ENCODE measurements at regions not wholly inside any gene's neighbourhood (a gene's known extent, or its start where the extent isn't known, plus 50 kb on each side); places are given as distances from the start of the nearest gene placed in this dataset.

DNA sequence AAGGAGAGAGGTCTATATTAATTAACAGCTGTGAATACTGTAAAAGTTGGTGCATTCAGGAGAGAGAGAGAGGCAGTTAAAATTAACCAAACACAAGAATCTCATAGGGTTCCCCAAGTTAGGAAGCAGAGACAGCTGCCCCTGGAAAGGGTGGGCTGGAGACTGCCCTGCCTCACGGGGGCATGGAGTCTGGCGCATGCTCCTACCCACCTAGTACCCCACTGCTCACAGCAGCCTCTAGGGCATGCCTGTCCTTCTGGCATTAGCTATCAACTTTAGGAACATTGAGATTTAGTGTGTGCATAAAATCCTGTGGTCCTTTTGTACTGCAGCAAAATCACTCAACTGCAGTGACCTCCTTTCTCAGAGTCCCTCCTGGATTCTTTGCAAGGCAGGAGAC lies 710.1 kb downstream of the SORCS3 start:
- H3K4me1 ChIP-seq, result no peaks in the 10 kb centered on the region
- TF ChIP-seq CTCF (IDR thresholded peaks at IDR 0.05), result no peak
- H3K27ac ChIP-seq, result no peak overlapping the region
- ATAC-seq (no peak), DNase-seq (no peak)
- intact Hi-C loops (cut with DNase I), result no loop called here
- WGBS, 3 donors, result 76 to 83% (median 82%) methylated on average over 2 of the region's 2 CpGs
- H3K36me3 ChIP-seq (ENCODE audit: insufficient read depth in 1 of 2, low read depth in 1 of 2), result no peaks in the 10 kb centered on the region
- no peak overlapping the region for H3K4me3 ChIP-seq
- H3K9me3 ChIP-seq, result no peaks in the 10 kb centered on the region
- H3K27me3 ChIP-seq (ENCODE audit: insufficient read depth in 3 of 3, low read length in 2 of 3), result no peaks in the 10 kb centered on the region

GRCh38 chr10:105347487-105347886 lies 706.4 kb downstream of the SORCS3 start:
- DNase-seq (no peak), ATAC-seq (no peak)
- Histone ChIP-seq H3K4me3 (no peak overlapping the region), H3K27ac (no peak overlapping the region), H3K27me3 (ENCODE audit: insufficient read depth in 3 of 3, low read length in 2 of 3) (no peaks in the 10 kb centered on the region), H3K9me3 (no peaks in the 10 kb centered on the region), H3K4me1 (no peaks in the 10 kb centered on the region), H3K36me3 (ENCODE audit: insufficient read depth in 1 of 2, low read depth in 1 of 2) (no peaks in the 10 kb centered on the region)
- WGBS, 3 donors, result 77 to 82% (median 81%) methylated on average over 2 of the region's 2 CpGs
- intact Hi-C loops (cut with DNase I), result no loop called here
- no peak for TF ChIP-seq CTCF (IDR thresholded peaks at IDR 0.05)

DNA sequence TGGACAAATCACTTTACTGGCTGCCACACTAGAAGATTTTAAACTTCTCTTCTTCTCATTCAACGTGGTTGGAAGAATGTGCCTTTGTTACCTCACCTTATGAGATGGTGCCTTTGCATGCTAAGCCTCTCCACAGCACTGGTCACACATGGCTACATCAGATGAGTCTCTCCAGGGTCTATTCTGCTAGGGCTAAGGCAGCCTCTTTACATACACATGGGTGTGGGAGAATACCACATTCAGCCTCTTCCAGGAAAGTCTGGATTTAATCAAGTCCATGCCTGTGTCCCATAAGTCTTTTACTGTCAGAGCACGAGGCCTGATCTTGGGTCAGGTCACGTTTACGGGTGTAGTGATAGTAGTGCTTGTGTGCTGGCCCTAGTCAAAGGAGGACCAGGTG lies 701.5 kb downstream of the SORCS3 start:
- H3K36me3 ChIP-seq (ENCODE audit: insufficient read depth in 1 of 2, low read depth in 1 of 2), result no peaks in the 10 kb centered on the region
- TF ChIP-seq CTCF (IDR thresholded peaks at IDR 0.05), result no peak
- no peak overlapping the region for H3K27ac ChIP-seq
- H3K27me3 ChIP-seq (ENCODE audit: insufficient read depth in 3 of 3, low read length in 2 of 3), result no peaks in the 10 kb centered on the region
- H3K4me1 ChIP-seq, result no peaks in the 10 kb centered on the region
- ATAC-seq (no peak), DNase-seq (no peak)
- no peak overlapping the region for H3K4me3 ChIP-seq
- WGBS, 3 donors, result 38 to 44% (median 41%) methylated on average over 4 of the region's 4 CpGs
- intact Hi-C loops (cut with DNase I), result no loop called here
- no peaks in the 10 kb centered on the region for H3K9me3 ChIP-seq

- TF ChIP-seq CTCF (IDR thresholded peaks at IDR 0.05), result no peak
- intact Hi-C loops (cut with DNase I), result no loop called here
Measured at GRCh38 chr10:105339669-105340068, 698.6 kb downstream of the SORCS3 start.

DNA sequence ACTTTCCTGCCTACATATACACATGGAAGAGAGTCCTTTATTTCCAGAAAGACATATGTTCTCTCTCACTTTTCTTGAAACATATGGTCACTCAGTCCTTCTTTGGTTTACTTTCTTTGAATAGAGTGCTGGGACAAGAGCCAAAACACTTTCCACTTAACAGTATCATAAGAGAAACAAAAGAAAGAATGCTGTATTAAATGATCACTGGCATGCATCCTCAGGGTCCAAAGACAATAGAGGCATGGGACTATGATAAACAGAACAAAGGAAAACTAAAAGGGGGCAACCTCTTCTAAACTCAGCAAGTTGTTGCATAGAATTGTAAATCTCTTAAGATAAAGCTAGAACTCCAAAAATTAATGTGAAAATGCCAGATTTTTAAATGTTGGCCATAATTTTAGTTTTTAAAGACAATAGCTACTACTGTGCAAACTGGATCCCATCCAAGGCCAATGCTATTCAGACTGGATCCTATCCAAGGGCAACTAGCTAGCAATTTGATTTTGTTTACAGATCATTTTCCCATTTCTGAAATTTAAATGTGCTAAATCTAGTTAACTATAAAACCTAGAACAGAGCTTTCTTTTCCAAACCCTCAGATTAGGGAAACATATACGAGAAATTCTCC lies 687.5 kb downstream of the SORCS3 start:
- intact Hi-C loops (cut with DNase I), result no loop called here
- no peak overlapping the region for H3K27ac ChIP-seq
- no peaks in the 10 kb centered on the region for H3K36me3 ChIP-seq (ENCODE audit: insufficient read depth in 1 of 2, low read depth in 1 of 2)
- H3K27me3 ChIP-seq (ENCODE audit: insufficient read depth in 3 of 3, low read length in 2 of 3), result no peaks in the 10 kb centered on the region
- WGBS, 3 donors, result 13 to 22% (median 13%) methylated on average over 1 of the region's 1 CpG
- DNase-seq (no peak), ATAC-seq (no peak)
- no peak overlapping the region for H3K4me3 ChIP-seq
- no peaks in the 10 kb centered on the region for H3K9me3 ChIP-seq
- TF ChIP-seq CTCF (IDR thresholded peaks at IDR 0.05), result no peak
- no peaks in the 10 kb centered on the region for H3K4me1 ChIP-seq

More at GRCh38 chr10:105339669-105340068, 698.6 kb downstream of the SORCS3 start:
- DNase-seq (no peak), ATAC-seq (no peak)
- Histone ChIP-seq H3K27ac (no peak overlapping the region), H3K4me3 (no peak overlapping the region), H3K27me3 (ENCODE audit: insufficient read depth in 3 of 3, low read length in 2 of 3) (no peaks in the 10 kb centered on the region), H3K9me3 (peaks cover 4% of the 10 kb centered on the region), H3K4me1 (no peaks in the 10 kb centered on the region), H3K36me3 (ENCODE audit: insufficient read depth in 1 of 2, low read depth in 1 of 2) (no peaks in the 10 kb centered on the region)
- WGBS, 3 donors, result 72 to 90% methylated on average over 1 of the region's 1 CpG; no CpG with 5 or more reads in 1 of the 3 donors

Measured in psoas muscle (tissue), 7 donors.